D721Med (cell line): ENCODE measurements at regions not wholly inside any gene's neighbourhood (a gene's known extent, or its start where the extent isn't known, plus 50 kb on each side); places are given as distances from the start of the nearest gene placed in this dataset.

Source experiments
- DNase-seq: peaks from one replicate; pipeline ENCODE4 v3.0.0; 2011; ENCODE audit warnings: low spot score; ENCODE audit not compliant: insufficient read length
- FAIRE-seq: peaks from 2 replicates; lab custom pipeline; 2011; peaks lifted over from hg19 to GRCh38; lab: Jason Lieb, UNC
- TF ChIP-seq, protein P1 (sequence below): IDR thresholded peaks from 2 replicates; pipeline ENCODE4 v1.5.1; 2012; ENCODE audit warnings: mild to moderate bottlenecking, control low read depth; ENCODE audit not compliant: insufficient read depth; ENCODE audit errors: missing control alignments

DNA sequence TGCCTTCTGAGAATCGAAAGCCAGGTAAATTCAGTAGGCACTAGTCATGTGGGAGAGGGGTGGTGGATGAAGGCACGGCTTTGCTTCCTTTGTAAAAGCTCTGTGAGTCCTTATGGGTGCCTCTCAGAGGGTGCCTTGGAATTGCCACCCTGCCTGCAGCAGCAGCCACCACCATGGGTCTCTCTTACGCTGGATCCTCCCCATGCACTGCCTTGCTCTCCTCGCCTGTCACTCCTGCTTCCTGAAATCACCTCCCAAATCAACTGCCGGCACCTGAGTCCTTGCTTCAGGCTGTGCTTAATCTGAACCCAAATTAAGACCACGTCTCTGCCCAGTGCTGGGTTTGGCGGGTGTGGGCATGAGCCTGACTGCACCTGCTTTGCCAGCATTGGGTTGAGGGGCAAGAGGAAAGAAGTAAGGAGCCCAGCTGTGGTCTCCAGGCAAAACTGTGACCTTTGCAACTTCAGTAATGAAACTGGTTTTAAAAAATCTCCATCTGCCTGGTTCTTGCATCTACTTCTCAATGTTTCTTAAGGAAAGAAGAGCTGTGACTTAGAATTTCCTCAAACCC is 55.9 kb upstream of the CLMN start:
- FAIRE-seq (no peak), DNase-seq (no peak)
- TF ChIP-seq, protein P1, sequence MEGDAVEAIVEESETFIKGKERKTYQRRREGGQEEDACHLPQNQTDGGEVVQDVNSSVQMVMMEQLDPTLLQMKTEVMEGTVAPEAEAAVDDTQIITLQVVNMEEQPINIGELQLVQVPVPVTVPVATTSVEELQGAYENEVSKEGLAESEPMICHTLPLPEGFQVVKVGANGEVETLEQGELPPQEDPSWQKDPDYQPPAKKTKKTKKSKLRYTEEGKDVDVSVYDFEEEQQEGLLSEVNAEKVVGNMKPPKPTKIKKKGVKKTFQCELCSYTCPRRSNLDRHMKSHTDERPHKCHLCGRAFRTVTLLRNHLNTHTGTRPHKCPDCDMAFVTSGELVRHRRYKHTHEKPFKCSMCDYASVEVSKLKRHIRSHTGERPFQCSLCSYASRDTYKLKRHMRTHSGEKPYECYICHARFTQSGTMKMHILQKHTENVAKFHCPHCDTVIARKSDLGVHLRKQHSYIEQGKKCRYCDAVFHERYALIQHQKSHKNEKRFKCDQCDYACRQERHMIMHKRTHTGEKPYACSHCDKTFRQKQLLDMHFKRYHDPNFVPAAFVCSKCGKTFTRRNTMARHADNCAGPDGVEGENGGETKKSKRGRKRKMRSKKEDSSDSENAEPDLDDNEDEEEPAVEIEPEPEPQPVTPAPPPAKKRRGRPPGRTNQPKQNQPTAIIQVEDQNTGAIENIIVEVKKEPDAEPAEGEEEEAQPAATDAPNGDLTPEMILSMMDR = no peak

- DNase-seq = no peak
- no peak for FAIRE-seq
Observed at GRCh38 chr14:95374239-95374997, 54.7 kb upstream of the CLMN start.

GRCh38 chr14:95370076-95370475 is 50.4 kb upstream of the CLMN start:
- TF ChIP-seq, protein P1 = no peak
- FAIRE-seq = no peak
- DNase-seq = no peak

More at GRCh38 chr14:95374239-95374997, 54.7 kb upstream of the CLMN start:
- TF ChIP-seq, protein P1 = no peak
